GM12878 (cell line): ENCODE measurements at regions not wholly inside any gene's neighbourhood (a gene's known extent, or its start where the extent isn't known, plus 50 kb on each side); places are given as distances from the start of the nearest gene placed in this dataset.

Source experiments
- ATAC-seq: fragments of 200-7000 bp; cut with Tn5 transposase; 3 replicates; pipeline ENCODE4 v1.9.1; 2020; ENCODE audit warnings: mild to moderate bottlenecking, moderate library complexity
- BruUV-seq: library from RNA; stranded (reverse); fragments of 400-500 nt; replicated peaks from 2 replicates; lab custom pipeline; 2021; lab: Mats Ljungman, UMichigan
- CTCF ChIA-PET: fragments of 300-600 bp; sonication (Branson Sonifier 250); formaldehyde crosslinking; extraction: SDS; loops from one replicate; lab custom pipeline; 2021; ENCODE audit warnings: inconsistent platforms; lab: Yijun Ruan, JAX
- POLR2A ChIA-PET: fragments of 350-600 bp; formaldehyde crosslinking; extraction: SDS; loops from one replicate; lab custom pipeline; 2021; ENCODE audit warnings: inconsistent platforms; lab: Charles Lee
- RAD21 ChIA-PET: fragments of 300-600 bp; sonication (Branson Sonifier 250); formaldehyde crosslinking; loops from one replicate; lab custom pipeline; 2023; ENCODE audit warnings: antibody characterized with exemption; ENCODE audit not compliant: unreplicated experiment; lab: Charles Lee
- SMC1A ChIA-PET: fragments of 300-600 bp; sonication (Branson Sonifier 250); formaldehyde crosslinking; loops from one replicate; lab custom pipeline; 2023; ENCODE audit not compliant: unreplicated experiment, uncharacterized antibody; lab: Charles Lee
- DNase-seq: peaks from one replicate; pipeline ENCODE4 v3.0.0-alpha.2; 2011; ENCODE audit warnings: low read depth, low spot score
- FAIRE-seq: peaks from 3 replicates; lab custom pipeline; 2011; peaks lifted over from hg19 to GRCh38; lab: Jason Lieb, UNC
- H2AFZ ChIP-seq: 2 replicates; pipeline ENCODE4 v1.6.0; 2011; ENCODE audit warnings: low read depth, low read length, control low read depth; ENCODE audit not compliant: control insufficient read depth
- H3K27ac ChIP-seq: 2 replicates; pipeline ENCODE4 v1.5.1; 2011; ENCODE audit warnings: control low read depth; ENCODE audit not compliant: control insufficient read depth, insufficient read depth
- H3K27me3 ChIP-seq, 2 experiments: replicated peaks in 1 of 2; 2 replicates each; pipeline versions ENCODE4 v1.6.0 to v1.6.1; 2011; ENCODE audit warnings: low read length in 1 of 2; ENCODE audit not compliant: control insufficient read depth in 2 of 2, insufficient read depth in 2 of 2
- H3K36me3 ChIP-seq, 2 experiments: 2 replicates each; pipeline ENCODE4 v1.5.1; 2011; ENCODE audit warnings: low read length in 1 of 2; ENCODE audit not compliant: control insufficient read depth in 2 of 2, insufficient read depth in 2 of 2
- H3K4me1 ChIP-seq: 2 replicates; pipeline ENCODE4 v1.6.1; 2011; ENCODE audit warnings: mild to moderate bottlenecking, low read length, moderate library complexity, mixed read lengths; ENCODE audit not compliant: control insufficient read depth, insufficient read depth
- H3K4me2 ChIP-seq: 2 replicates; pipeline ENCODE4 v1.6.0; 2011; ENCODE audit warnings: control low read depth; ENCODE audit not compliant: control insufficient read depth, insufficient read depth
- H3K4me3 ChIP-seq: fragments of 200-600 bp; sonication (generic); 2 replicates; pipeline ENCODE4 v1.5.1; 2016
- H3K79me2 ChIP-seq: 2 replicates; pipeline ENCODE4 v1.6.0; 2011; ENCODE audit warnings: low read length; ENCODE audit not compliant: control insufficient read depth, insufficient read depth
- H3K9ac ChIP-seq: 2 replicates; pipeline ENCODE4 v1.8.0; 2011; ENCODE audit warnings: low read length, control low read depth, mixed read lengths; ENCODE audit not compliant: control insufficient read depth, insufficient read depth
- H3K9me3 ChIP-seq: replicated peaks from 3 replicates; pipeline ENCODE4 v1.5.1; 2011; ENCODE audit warnings: mild to moderate bottlenecking, low read length; ENCODE audit not compliant: control insufficient read depth, insufficient read depth
- H4K20me1 ChIP-seq: 2 replicates; pipeline ENCODE4 v1.6.0; 2011; ENCODE audit not compliant: control insufficient read depth, insufficient read depth
- BCL11A ChIP-seq: IDR thresholded peaks from 2 replicates; pipeline ENCODE4 v1.6.1; 2011; ENCODE audit warnings: low read depth, low read length
- HDGF ChIP-seq: fragments of 450-650 bp; IDR thresholded peaks from 2 replicates; pipeline ENCODE4 v1.6.1; 2016; ENCODE audit warnings: antibody characterized with exemption
- POLR2A ChIP-seq: IDR thresholded peaks from 2 replicates; pipeline ENCODE4 v1.6.1; 2011; ENCODE audit warnings: low read depth, mild to moderate bottlenecking, low read length
- TBL1XR1 ChIP-seq: IDR thresholded peaks from 2 replicates; pipeline ENCODE4 v1.6.1; 2012; ENCODE audit warnings: low read depth, low read length, improper control_type of control experiment
- ZNF622 ChIP-seq: fragments of 450-650 bp; IDR thresholded peaks from 2 replicates; pipeline ENCODE4 v1.6.1; 2017; ENCODE audit warnings: mild to moderate bottlenecking, inconsistent platforms
- WGBS: methylation state at CpG from one replicate; pipeline ENCODE4 v1.1.6; 2016; ENCODE audit warnings: low lambda C conversion rate; ENCODE audit not compliant: insufficient replicate concordance, insufficient coverage; ENCODE audit errors: missing lambda C conversion rate; 5-methylcytosine and 5-hydroxymethylcytosine counted together
- in situ Hi-C: fragments of 300-500 bp; cut with MboI; formaldehyde crosslinking; loops from 9 replicates; pipeline ENCODE4 v1.14.3; 2018; ENCODE audit warnings: mixed read lengths
- intact Hi-C: fragments of 100-400 bp; cut with micrococcal nuclease; formaldehyde crosslinking; loops from one replicate; pipeline ENCODE4 v1.14.2; 2022; ENCODE audit not compliant: unreplicated experiment

- ATAC-seq (no peak), DNase-seq (no peak), FAIRE-seq (no peak)
- 10% methylated on average over 3 of the region's 3 CpGs for WGBS
- ChIA-PET POLR2A (no interaction called here), CTCF (interaction anchor here (0.6 kb wide), 1 partner anchor 10 kb away, joined by 3 read pairs; no protein-coding TSS in a partner anchor), SMC1A (no interaction called here), RAD21 (no interaction called here)
- Histone ChIP-seq H3K79me2 (no peaks in the 10 kb centered on the region), H3K9me3 (no peaks in the 10 kb centered on the region), H3K4me2 (no peak overlapping the region), H3K4me1 (no peaks in the 10 kb centered on the region), H3K4me3 (no peak overlapping the region), H2AFZ (no peak overlapping the region), H4K20me1 (no peaks in the 10 kb centered on the region), H3K36me3 (no peaks in the 10 kb centered on the region), H3K27ac (no peak overlapping the region), H3K9ac (no peak overlapping the region), H3K27me3 (no peaks in the 10 kb centered on the region)
- no TSS peak for BruUV-seq
- in situ Hi-C loops (no loop called here), intact Hi-C loops (no loop called here)
- TF ChIP-seq HDGF, result no peak
- no peak for TF ChIP-seq TBL1XR1
These were observed 225.9 kb upstream of the XYLT1 start for GRCh38 chr16:17696616-17697015.

- Histone ChIP-seq H3K36me3 (no peaks in the 10 kb centered on the region), H3K4me2 (no peak overlapping the region), H2AFZ (no peak overlapping the region), H3K4me1 (no peaks in the 10 kb centered on the region), H3K27me3 (no peaks in the 10 kb centered on the region), H3K9ac (no peak overlapping the region), H3K9me3 (no peaks in the 10 kb centered on the region), H3K79me2 (no peaks in the 10 kb centered on the region), H4K20me1 (no peaks in the 10 kb centered on the region), H3K27ac (no peak overlapping the region), H3K4me3 (no peak overlapping the region)
- POLR2A ChIA-PET, result no interaction called here
- no peak for ATAC-seq
- CTCF ChIA-PET, result no interaction called here
- SMC1A ChIA-PET, result no interaction called here
- no peak for DNase-seq
- intact Hi-C loops, result no loop called here
- BruUV-seq, result no TSS peak
- RAD21 ChIA-PET, result no interaction called here
- FAIRE-seq, result no peak
- in situ Hi-C loops, result no loop called here
- TF ChIP-seq BCL11A (no peak), POLR2A (no peak), ZNF622 (no peak)
- 66% methylated on average over 4 of the region's 4 CpGs for WGBS
These were observed 221.7 kb upstream of the XYLT1 start for GRCh38 chr16:17692484-17692883.
